MM.1S (cell line): ENCODE measurements at regions not wholly inside any gene's neighbourhood (a gene's known extent, or its start where the extent isn't known, plus 50 kb on each side); places are given as distances from the start of the nearest gene placed in this dataset.
A peak's percentile ranks its signal among the peaks of the same experiment; 100 is the strongest.

ENCODE experiments used
- DNase-seq: peaks from one replicate; pipeline ENCODE4 v3.0.0-alpha.2; 2015
- H2AFZ ChIP-seq: fragments of 300-600 bp; sonication (generic); 2 replicates; pipeline ENCODE4 v1.6.0; 2016; ENCODE audit warnings: antibody characterized with exemption, low read length
- H3F3A ChIP-seq: fragments of 300-600 bp; sonication (generic); 2 replicates; pipeline ENCODE4 v1.6.1; 2016; ENCODE audit warnings: mild to moderate bottlenecking, antibody characterized with exemption, low read length, moderate library complexity, mixed read lengths; ENCODE audit not compliant: insufficient read depth
- H3K27ac ChIP-seq: fragments of 300-600 bp; sonication (generic); 2 replicates; pipeline ENCODE4 v1.5.1; 2016; ENCODE audit warnings: mild to moderate bottlenecking, low read length
- H3K27me3 ChIP-seq: fragments of 300-600 bp; sonication (generic); replicated peaks from 2 replicates; pipeline ENCODE4 v1.6.0; 2016; ENCODE audit warnings: low read length; ENCODE audit not compliant: insufficient read depth
- H3K36me3 ChIP-seq: fragments of 300-600 bp; sonication (generic); replicated peaks from 2 replicates; pipeline ENCODE4 v1.6.1; 2016; ENCODE audit warnings: mild to moderate bottlenecking, low read length, mixed read lengths; ENCODE audit not compliant: insufficient read depth
- H3K4me1 ChIP-seq: fragments of 300-600 bp; sonication (generic); 2 replicates; pipeline ENCODE4 v1.6.1; 2016; ENCODE audit warnings: low read length, mixed read lengths
- H3K4me2 ChIP-seq: fragments of 300-600 bp; sonication (generic); 2 replicates; pipeline ENCODE4 v1.6.0; 2016; ENCODE audit warnings: low read depth, low read length
- H3K4me3 ChIP-seq: fragments of 300-600 bp; sonication (generic); 2 replicates; pipeline ENCODE4 v1.5.1; 2016; ENCODE audit warnings: low read length, mixed read lengths
- H3K79me2 ChIP-seq: fragments of 300-600 bp; sonication (generic); 2 replicates; pipeline ENCODE4 v1.6.1; 2016; ENCODE audit warnings: mixed run types, low read length, mixed read lengths
- H3K9ac ChIP-seq: fragments of 300-600 bp; sonication (generic); 2 replicates; pipeline ENCODE4 v1.6.1; 2016; ENCODE audit warnings: low read length, mixed read lengths
- H3K9me2 ChIP-seq: fragments of 300-600 bp; sonication (generic); replicated peaks from 2 replicates; pipeline ENCODE4 v1.6.1; 2016; ENCODE audit warnings: mild to moderate bottlenecking, low read length, mixed read lengths; ENCODE audit not compliant: insufficient read depth
- H3K9me3 ChIP-seq: fragments of 300-600 bp; sonication (generic); replicated peaks from 2 replicates; pipeline ENCODE4 v1.6.1; 2016; ENCODE audit warnings: mild to moderate bottlenecking, low read length, mixed read lengths; ENCODE audit not compliant: insufficient read depth
- H4K20me1 ChIP-seq: fragments of 300-600 bp; sonication (generic); 2 replicates; pipeline ENCODE4 v1.6.1; 2016; ENCODE audit warnings: mild to moderate bottlenecking, low read length, moderate library complexity, mixed read lengths; ENCODE audit not compliant: insufficient read depth
- EZH2 ChIP-seq: fragments of 300-600 bp; sonication (generic); optimal IDR thresholded peaks from 2 replicates; pipeline ENCODE3; 2017; ENCODE audit warnings: low read depth, mild to moderate bottlenecking, antibody characterized with exemption, low read length, mixed read lengths
- EZH2phosphoT487 ChIP-seq: fragments of 300-600 bp; sonication (generic); IDR thresholded peaks from 2 replicates; pipeline ENCODE4 v1.6.1; 2018; ENCODE audit warnings: antibody characterized with exemption, low read length
- TF ChIP-seq, protein P1 (sequence below): fragments of 300-600 bp; sonication (generic); IDR thresholded peaks from 2 replicates; pipeline ENCODE4 v1.5.1; 2016; ENCODE audit warnings: antibody characterized with exemption, low read length, mixed read lengths

DNA sequence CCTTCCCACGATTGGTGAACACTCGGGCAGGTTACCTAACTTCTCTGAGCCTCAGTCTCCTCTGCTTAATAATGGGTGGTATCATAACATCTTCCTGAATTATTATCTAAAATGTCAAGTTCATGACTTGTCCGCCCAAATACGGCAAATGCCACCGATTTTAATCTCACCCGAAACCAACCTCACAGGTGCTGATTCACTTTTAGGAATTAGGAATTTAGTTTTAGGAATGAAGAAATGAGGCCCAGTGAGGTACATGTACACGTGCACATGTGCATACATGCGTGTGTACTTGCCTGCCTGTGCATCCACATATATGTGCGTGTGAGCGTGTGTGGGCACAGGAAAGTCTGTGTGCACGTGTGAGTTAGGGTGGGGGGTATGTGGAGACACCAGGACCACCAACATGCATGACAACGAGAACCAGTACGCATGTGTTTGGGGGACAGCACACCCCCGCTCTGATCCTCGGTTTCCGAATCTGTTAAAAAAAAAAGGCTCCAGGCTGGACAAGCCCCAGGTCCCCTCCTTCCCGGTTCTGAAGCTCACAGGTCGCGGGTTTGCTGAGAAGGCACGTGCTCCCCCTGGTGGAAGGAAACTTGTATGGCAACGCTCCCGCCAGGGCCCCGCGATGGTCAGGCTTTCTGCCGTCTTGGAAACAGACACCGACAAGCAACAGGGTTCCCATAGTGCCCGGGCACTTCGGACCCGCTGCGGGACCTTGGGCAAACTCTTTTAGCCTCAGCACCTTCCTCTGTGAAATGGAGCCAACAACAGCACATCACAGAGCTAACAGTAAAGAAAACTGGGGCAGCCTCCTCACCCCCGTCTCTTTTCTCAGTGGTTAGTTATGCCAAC lies 219.2 kb downstream of the RBFOX3 start:
- Histone ChIP-seq H3K9ac (no peak overlapping the region), H3K4me1 (no peaks in the 10 kb centered on the region), H3K4me3 (no peak overlapping the region), H3K79me2 (no peaks in the 10 kb centered on the region), H3K27ac (no peak overlapping the region), H3F3A (no peaks in the 10 kb centered on the region), H3K9me2 (no peaks in the 10 kb centered on the region), H3K27me3 (peaks cover 96% of the 10 kb centered on the region), H3K36me3 (no peaks in the 10 kb centered on the region), H4K20me1 (no peaks in the 10 kb centered on the region), H3K4me2 (no peak overlapping the region), H2AFZ (no peak overlapping the region), H3K9me3 (no peaks in the 10 kb centered on the region)
- peak; percentile 91 for TF ChIP-seq EZH2
- no peak for TF ChIP-seq EZH2phosphoT487
- TF ChIP-seq, protein P1, sequence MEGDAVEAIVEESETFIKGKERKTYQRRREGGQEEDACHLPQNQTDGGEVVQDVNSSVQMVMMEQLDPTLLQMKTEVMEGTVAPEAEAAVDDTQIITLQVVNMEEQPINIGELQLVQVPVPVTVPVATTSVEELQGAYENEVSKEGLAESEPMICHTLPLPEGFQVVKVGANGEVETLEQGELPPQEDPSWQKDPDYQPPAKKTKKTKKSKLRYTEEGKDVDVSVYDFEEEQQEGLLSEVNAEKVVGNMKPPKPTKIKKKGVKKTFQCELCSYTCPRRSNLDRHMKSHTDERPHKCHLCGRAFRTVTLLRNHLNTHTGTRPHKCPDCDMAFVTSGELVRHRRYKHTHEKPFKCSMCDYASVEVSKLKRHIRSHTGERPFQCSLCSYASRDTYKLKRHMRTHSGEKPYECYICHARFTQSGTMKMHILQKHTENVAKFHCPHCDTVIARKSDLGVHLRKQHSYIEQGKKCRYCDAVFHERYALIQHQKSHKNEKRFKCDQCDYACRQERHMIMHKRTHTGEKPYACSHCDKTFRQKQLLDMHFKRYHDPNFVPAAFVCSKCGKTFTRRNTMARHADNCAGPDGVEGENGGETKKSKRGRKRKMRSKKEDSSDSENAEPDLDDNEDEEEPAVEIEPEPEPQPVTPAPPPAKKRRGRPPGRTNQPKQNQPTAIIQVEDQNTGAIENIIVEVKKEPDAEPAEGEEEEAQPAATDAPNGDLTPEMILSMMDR: peak; percentile 80
- DNase-seq: peak; percentile 51

DNA sequence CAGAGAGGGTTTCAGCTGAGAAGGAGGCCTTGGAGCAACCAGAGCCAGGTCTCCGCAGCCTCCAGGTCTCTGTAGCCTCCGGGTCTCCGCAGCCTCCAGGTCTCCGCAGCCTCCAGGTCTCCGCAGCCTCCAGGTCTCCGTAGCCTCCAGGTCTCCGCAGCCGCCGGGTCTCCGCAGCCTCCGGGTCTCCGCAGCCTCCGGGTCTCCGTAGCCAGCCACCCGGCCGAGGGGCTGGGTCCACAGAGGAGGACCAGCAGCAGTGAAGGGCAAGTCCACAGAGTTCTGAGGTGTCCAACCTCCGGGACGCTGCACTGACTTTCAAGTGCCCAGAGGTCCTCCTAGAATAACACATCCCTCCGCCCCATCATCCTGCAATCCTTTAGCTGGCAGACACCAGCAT lies 221.0 kb downstream of the RBFOX3 start:
- H3F3A ChIP-seq: no peaks in the 10 kb centered on the region
- H3K4me1 ChIP-seq: no peaks in the 10 kb centered on the region
- no peak overlapping the region for H3K9ac ChIP-seq
- no peak overlapping the region for H2AFZ ChIP-seq
- H3K36me3 ChIP-seq: no peaks in the 10 kb centered on the region
- TF ChIP-seq EZH2: no peak
- TF ChIP-seq EZH2phosphoT487: no peak
- TF ChIP-seq, protein P1: no peak
- no peak overlapping the region for H3K4me2 ChIP-seq
- DNase-seq: peak; percentile 1
- no peak overlapping the region for H3K4me3 ChIP-seq
- H3K9me2 ChIP-seq: no peaks in the 10 kb centered on the region
- peaks cover 96% of the 10 kb centered on the region for H3K27me3 ChIP-seq
- no peaks in the 10 kb centered on the region for H3K9me3 ChIP-seq
- no peaks in the 10 kb centered on the region for H4K20me1 ChIP-seq
- H3K27ac ChIP-seq: no peak overlapping the region
- no peaks in the 10 kb centered on the region for H3K79me2 ChIP-seq

DNA sequence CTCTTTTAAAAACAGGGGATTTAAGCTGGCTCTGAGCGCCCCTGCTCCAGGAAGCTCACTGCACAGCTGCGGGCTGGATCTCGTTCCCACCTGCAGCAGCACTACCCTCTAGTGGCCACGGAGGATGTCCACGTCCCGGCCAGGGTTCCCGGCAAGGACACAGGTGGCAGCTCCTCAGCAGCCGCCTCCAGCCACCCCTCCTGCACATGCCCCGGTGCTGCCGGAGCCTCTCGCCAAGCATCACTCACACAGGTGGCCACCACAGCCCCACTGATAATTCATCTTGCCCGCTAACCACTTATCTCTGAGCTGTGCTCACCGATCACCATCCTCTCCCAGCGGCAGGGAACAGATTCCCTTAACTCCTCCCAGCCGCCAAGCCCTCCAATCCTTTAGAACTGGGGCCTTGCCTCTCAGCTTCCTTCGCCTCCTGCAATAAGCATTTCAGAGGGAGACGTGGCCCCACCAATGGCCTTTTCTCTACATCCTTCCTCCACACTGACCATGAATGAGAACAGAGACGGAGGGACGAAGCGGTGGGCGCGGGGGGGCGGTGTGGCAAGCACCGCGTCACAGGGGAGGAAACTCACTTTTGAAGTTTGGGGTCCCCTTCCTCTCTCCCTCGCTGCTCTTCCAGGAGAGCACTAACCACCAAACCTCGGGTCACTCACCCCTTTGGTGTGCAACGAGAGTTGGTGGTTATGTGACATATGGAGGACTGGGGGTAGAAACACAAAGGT lies 222.1 kb downstream of the RBFOX3 start:
- H3K9me3 ChIP-seq: no peaks in the 10 kb centered on the region
- H3K4me3 ChIP-seq: no peak overlapping the region
- H3K27me3 ChIP-seq: peaks cover 96% of the 10 kb centered on the region
- no peak overlapping the region for H3K4me2 ChIP-seq
- H3K79me2 ChIP-seq: no peaks in the 10 kb centered on the region
- peak; percentile 54 for DNase-seq
- TF ChIP-seq, protein P1: peak; percentile 70
- TF ChIP-seq EZH2: no peak
- no peaks in the 10 kb centered on the region for H3K9me2 ChIP-seq
- no peaks in the 10 kb centered on the region for H3K36me3 ChIP-seq
- H3F3A ChIP-seq: no peaks in the 10 kb centered on the region
- no peaks in the 10 kb centered on the region for H4K20me1 ChIP-seq
- no peak overlapping the region for H3K9ac ChIP-seq
- no peaks in the 10 kb centered on the region for H3K4me1 ChIP-seq
- no peak overlapping the region for H2AFZ ChIP-seq
- H3K27ac ChIP-seq: no peak overlapping the region
